GM21619 (cell line): ENCODE measurements at regions not wholly inside any gene's neighbourhood (a gene's known extent, or its start where the extent isn't known, plus 50 kb on each side); places are given as distances from the start of the nearest gene placed in this dataset.
"Not testable (repeated sequence)": the region's sequence is repeated elsewhere in the genome, so short reads cannot be mapped to it uniquely, and the experiment has no call there.

Experiments used
- ATAC-seq: cut with Tn5 transposase; IDR thresholded peaks from one replicate; pipeline ENCODE4 v1.9.1; 2021; ENCODE audit not compliant: unreplicated experiment

GRCh38 chr6:150765067-150765764, 100.3 kb upstream of the MTHFD1L start:
- peak; percentile 85 for ATAC-seq

- ATAC-seq: no peak
Measured at GRCh38 chr6:150766201-150766997, 99.1 kb upstream of the MTHFD1L start.

GRCh38 chr6:150767161-150767560, 98.3 kb upstream of the MTHFD1L start:
- ATAC-seq: no peak

GRCh38 chr6:150767571-150768018, 97.9 kb upstream of the MTHFD1L start:
- no peak for ATAC-seq

- ATAC-seq: no peak
Measured at GRCh38 chr6:150770637-150771036, 94.9 kb upstream of the MTHFD1L start.

GRCh38 chr6:150773969-150774368, 91.5 kb upstream of the MTHFD1L start:
- ATAC-seq: no peak

- no peak for ATAC-seq
Measured at GRCh38 chr6:150775415-150776203, 89.9 kb upstream of the MTHFD1L start.

- ATAC-seq: no peak
Measured at GRCh38 chr6:150777736-150778135, 87.8 kb upstream of the MTHFD1L start.

- no peak for ATAC-seq
Measured at GRCh38 chr6:150783813-150784212, 81.7 kb upstream of the MTHFD1L start.

GRCh38 chr6:150787429-150787828, 78.1 kb upstream of the MTHFD1L start:
- no peak for ATAC-seq

- no peak for ATAC-seq
Measured at GRCh38 chr6:150788089-150788488, 77.4 kb upstream of the MTHFD1L start.

GRCh38 chr6:150789906-150790305, 75.6 kb upstream of the MTHFD1L start:
- ATAC-seq: not testable (repeated sequence)

GRCh38 chr6:150791717-150792116, 73.8 kb upstream of the MTHFD1L start:
- no peak for ATAC-seq

- ATAC-seq: no peak
Measured at GRCh38 chr6:150797949-150798348, 67.6 kb upstream of the MTHFD1L start.

GRCh38 chr6:150799276-150799805, 66.2 kb upstream of the MTHFD1L start:
- ATAC-seq: no peak

- ATAC-seq: no peak
Measured at GRCh38 chr6:150800674-150801314, 64.7 kb upstream of the MTHFD1L start.

- ATAC-seq: no peak
Measured at GRCh38 chr6:150806790-150807189, 58.7 kb upstream of the MTHFD1L start.

- ATAC-seq: peak; percentile 58
Measured at GRCh38 chr6:150813319-150813992, 52.0 kb upstream of the MTHFD1L start.

GRCh38 chr6:150813993-150814359, 51.5 kb upstream of the MTHFD1L start:
- peak; percentile 58 for ATAC-seq
